ENCODE measurements at regions not wholly inside any gene's neighbourhood (a gene's known extent, or its start where the extent isn't known, plus 50 kb on each side); places are given as distances from the start of the nearest gene placed in this dataset.

DNA sequence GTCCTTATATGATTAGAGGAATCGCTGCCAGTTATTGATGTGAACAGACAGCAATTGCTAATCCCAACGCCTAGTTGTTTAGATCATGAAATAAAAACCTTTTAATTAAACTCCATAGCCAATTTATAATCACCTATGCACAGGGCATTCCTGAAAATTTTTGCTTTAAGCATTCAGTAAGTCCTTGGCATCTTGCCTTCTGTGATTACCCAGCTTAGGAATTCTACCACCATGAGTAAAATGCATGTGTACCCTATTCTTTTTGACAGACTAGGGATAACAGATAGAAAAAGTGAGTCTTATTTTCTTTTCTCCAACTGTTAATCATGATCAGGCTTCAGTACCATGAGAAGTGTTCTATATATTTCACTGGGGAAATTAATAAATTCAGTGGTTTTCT, 995.3 kb upstream of the GRIA3 start:
- H3K27ac ChIP-seq (ENCODE audit: low read length in 2 of 2): no peak overlapping the region
- H3K36me3 ChIP-seq (replicated peaks in 1 of 2; ENCODE audit: control extremely low read depth in 1 of 2, control insufficient read depth in 1 of 2, extremely low read depth in 1 of 2, insufficient read depth in 2 of 2, low read length in 1 of 2): no peaks in the 10 kb centered on the region
- CTCF ChIA-PET: no interaction called here
- POLR2A ChIA-PET: no interaction called here
- Mint-ChIP-seq H3K4me3 (no peak overlapping the region), H3K27ac (no peak overlapping the region), H3K27me3 (no peaks in the 10 kb centered on the region), H3K4me1 (no peaks in the 10 kb centered on the region), H3K9me3 (ENCODE audit: insufficient read depth) (no peaks in the 10 kb centered on the region)
- no peak overlapping the region for H3K4me3 ChIP-seq (ENCODE audit: control extremely low read depth in 1 of 5, extremely low read depth in 1 of 5, insufficient read depth in 1 of 5, low read depth in 2 of 5, low read length in 4 of 5)
- ATAC-seq (ENCODE audit: low read depth) (no peak), DNase-seq (no peak)
- H2AFZ ChIP-seq (ENCODE audit: insufficient read depth, low read depth, low read length, poor library complexity, severe bottlenecking): no peak overlapping the region
- H3K4me2 ChIP-seq (replicated peaks; ENCODE audit: low read depth, low read length, poor library complexity, severe bottlenecking): no peak overlapping the region
- H3K27me3 ChIP-seq (replicated peaks in 1 of 4; ENCODE audit: control extremely low read depth in 1 of 4, control insufficient read depth in 3 of 4, insufficient read depth in 4 of 4, low read length in 3 of 4): no peaks in the 10 kb centered on the region
- no peaks in the 10 kb centered on the region for H3K4me1 ChIP-seq (ENCODE audit: control insufficient read depth in 2 of 2, insufficient read depth in 2 of 2, low read length in 2 of 2)
- no peaks in the 10 kb centered on the region for H3K79me2 ChIP-seq (ENCODE audit: control insufficient read depth, insufficient read depth, low read length)
- no peak for TF ChIP-seq EZH2 (IDR thresholded peaks at IDR 0.05; ENCODE audit: borderline replicate concordance, insufficient read depth, low read depth, low read length, poor library complexity, severe bottlenecking)
- TF ChIP-seq, protein P1, sequence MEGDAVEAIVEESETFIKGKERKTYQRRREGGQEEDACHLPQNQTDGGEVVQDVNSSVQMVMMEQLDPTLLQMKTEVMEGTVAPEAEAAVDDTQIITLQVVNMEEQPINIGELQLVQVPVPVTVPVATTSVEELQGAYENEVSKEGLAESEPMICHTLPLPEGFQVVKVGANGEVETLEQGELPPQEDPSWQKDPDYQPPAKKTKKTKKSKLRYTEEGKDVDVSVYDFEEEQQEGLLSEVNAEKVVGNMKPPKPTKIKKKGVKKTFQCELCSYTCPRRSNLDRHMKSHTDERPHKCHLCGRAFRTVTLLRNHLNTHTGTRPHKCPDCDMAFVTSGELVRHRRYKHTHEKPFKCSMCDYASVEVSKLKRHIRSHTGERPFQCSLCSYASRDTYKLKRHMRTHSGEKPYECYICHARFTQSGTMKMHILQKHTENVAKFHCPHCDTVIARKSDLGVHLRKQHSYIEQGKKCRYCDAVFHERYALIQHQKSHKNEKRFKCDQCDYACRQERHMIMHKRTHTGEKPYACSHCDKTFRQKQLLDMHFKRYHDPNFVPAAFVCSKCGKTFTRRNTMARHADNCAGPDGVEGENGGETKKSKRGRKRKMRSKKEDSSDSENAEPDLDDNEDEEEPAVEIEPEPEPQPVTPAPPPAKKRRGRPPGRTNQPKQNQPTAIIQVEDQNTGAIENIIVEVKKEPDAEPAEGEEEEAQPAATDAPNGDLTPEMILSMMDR (IDR thresholded peaks at IDR 0.05): no peak
- no peaks in the 10 kb centered on the region for H4K20me1 ChIP-seq (ENCODE audit: control insufficient read depth, insufficient read depth, low read length, poor library complexity, severe bottlenecking)
- H3K9me3 ChIP-seq (ENCODE audit: control extremely low read depth in 1 of 3, control insufficient read depth in 2 of 3, insufficient read depth in 1 of 3, low read length in 2 of 3): no peaks in the 10 kb centered on the region
- no CpG with 5 or more reads among the region's 2 CpGs for WGBS (ENCODE audit: insufficient coverage)
- intact Hi-C loops (cut with micrococcal nuclease): no loop called here
- H3K9ac ChIP-seq (ENCODE audit: low read length): no peak overlapping the region

DNA sequence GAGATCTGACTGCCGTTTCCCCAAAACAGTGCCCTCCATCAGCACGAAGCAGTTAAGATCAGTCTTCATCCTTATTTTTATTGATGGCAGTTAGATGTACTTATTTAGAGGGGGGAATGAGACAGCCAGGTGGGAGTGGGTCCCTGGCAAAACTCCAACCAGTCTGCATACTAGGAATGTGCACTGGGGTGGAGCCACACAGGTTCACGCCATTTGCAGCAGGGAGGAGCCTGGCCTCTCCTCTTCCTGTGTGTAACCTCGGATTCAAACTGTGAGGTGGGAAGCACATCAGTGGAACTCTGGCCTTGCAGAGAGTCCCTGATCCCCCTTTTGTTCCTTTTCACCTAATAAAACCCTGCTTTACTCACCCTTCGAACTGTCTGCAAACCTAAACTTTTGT, 987.7 kb upstream of the GRIA3 start:
- no peaks in the 10 kb centered on the region for H3K4me1 ChIP-seq (ENCODE audit: control insufficient read depth in 2 of 2, insufficient read depth in 2 of 2, low read length in 2 of 2)
- WGBS (ENCODE audit: insufficient coverage): no CpG with 5 or more reads among the region's 5 CpGs
- no peaks in the 10 kb centered on the region for H3K9me3 Mint-ChIP-seq (ENCODE audit: insufficient read depth)
- no peaks in the 10 kb centered on the region for H3K27me3 Mint-ChIP-seq
- no peaks in the 10 kb centered on the region for H4K20me1 ChIP-seq (ENCODE audit: control insufficient read depth, insufficient read depth, low read length, poor library complexity, severe bottlenecking)
- CTCF ChIA-PET: no interaction called here
- no peak overlapping the region for H3K4me3 ChIP-seq (ENCODE audit: control extremely low read depth in 1 of 5, extremely low read depth in 1 of 5, insufficient read depth in 1 of 5, low read depth in 2 of 5, low read length in 4 of 5)
- H3K36me3 ChIP-seq (replicated peaks in 1 of 2; ENCODE audit: control extremely low read depth in 1 of 2, control insufficient read depth in 1 of 2, extremely low read depth in 1 of 2, insufficient read depth in 2 of 2, low read length in 1 of 2): no peaks in the 10 kb centered on the region
- no peak overlapping the region for H3K4me2 ChIP-seq (replicated peaks; ENCODE audit: low read depth, low read length, poor library complexity, severe bottlenecking)
- H3K9ac ChIP-seq (ENCODE audit: low read length): no peak overlapping the region
- POLR2A ChIA-PET: no interaction called here
- no peaks in the 10 kb centered on the region for H3K79me2 ChIP-seq (ENCODE audit: control insufficient read depth, insufficient read depth, low read length)
- no peak overlapping the region for H3K27ac ChIP-seq (ENCODE audit: low read length in 2 of 2)
- ATAC-seq (ENCODE audit: low read depth): no peak
- TF ChIP-seq, protein P1 (IDR thresholded peaks at IDR 0.05): no peak
- TF ChIP-seq EZH2 (IDR thresholded peaks at IDR 0.05; ENCODE audit: borderline replicate concordance, insufficient read depth, low read depth, low read length, poor library complexity, severe bottlenecking): no peak
- H2AFZ ChIP-seq (ENCODE audit: insufficient read depth, low read depth, low read length, poor library complexity, severe bottlenecking): no peak overlapping the region
- intact Hi-C loops (cut with micrococcal nuclease): no loop called here
- H3K9me3 ChIP-seq (ENCODE audit: control extremely low read depth in 1 of 3, control insufficient read depth in 2 of 3, insufficient read depth in 1 of 3, low read length in 2 of 3): peaks cover 0 to 3% (median 0%) of the 10 kb centered on the region in 3 donors
- no peak overlapping the region for H3K27ac Mint-ChIP-seq
- no peak for DNase-seq
- no peaks in the 10 kb centered on the region for H3K4me1 Mint-ChIP-seq
- H3K4me3 Mint-ChIP-seq: no peak overlapping the region
- no peaks in the 10 kb centered on the region for H3K27me3 ChIP-seq (replicated peaks in 1 of 4; ENCODE audit: control extremely low read depth in 1 of 4, control insufficient read depth in 3 of 4, insufficient read depth in 4 of 4, low read length in 3 of 4)

Measured in B cell (primary cell).